ENCODE measurements at regions not wholly inside any gene's neighbourhood (a gene's known extent, or its start where the extent isn't known, plus 50 kb on each side); places are given as distances from the start of the nearest gene placed in this dataset.

- no peaks in the 10 kb centered on the region for H3K27me3 ChIP-seq (ENCODE audit: insufficient read depth, low read length)
- H3K4me3 ChIP-seq (ENCODE audit: low read length): no peak overlapping the region
- H3K4me1 ChIP-seq (ENCODE audit: insufficient read depth, low read length): no peaks in the 10 kb centered on the region
- H3K9me3 ChIP-seq (ENCODE audit: low read depth, low read length): no peaks in the 10 kb centered on the region
Observed at GRCh38 chr6:8789878-8790277, 354.5 kb upstream of the SLC35B3 start.

GRCh38 chr6:8785223-8785622 lies 349.9 kb upstream of the SLC35B3 start:
- H3K4me1 ChIP-seq (ENCODE audit: insufficient read depth, low read length): no peaks in the 10 kb centered on the region
- no peak overlapping the region for H3K4me3 ChIP-seq (ENCODE audit: low read length)
- no peaks in the 10 kb centered on the region for H3K9me3 ChIP-seq (ENCODE audit: low read depth, low read length)
- no peaks in the 10 kb centered on the region for H3K27me3 ChIP-seq (ENCODE audit: insufficient read depth, low read length)

GRCh38 chr6:8783191-8783590 lies 347.8 kb upstream of the SLC35B3 start:
- H3K9me3 ChIP-seq (ENCODE audit: low read depth, low read length): no peaks in the 10 kb centered on the region
- H3K4me1 ChIP-seq (ENCODE audit: insufficient read depth, low read length): no peaks in the 10 kb centered on the region
- no peak overlapping the region for H3K4me3 ChIP-seq (ENCODE audit: low read length)
- H3K27me3 ChIP-seq (ENCODE audit: insufficient read depth, low read length): no peaks in the 10 kb centered on the region

- H3K4me3 ChIP-seq (ENCODE audit: low read length): no peak overlapping the region
- no peaks in the 10 kb centered on the region for H3K9me3 ChIP-seq (ENCODE audit: low read depth, low read length)
- H3K4me1 ChIP-seq (ENCODE audit: insufficient read depth, low read length): no peaks in the 10 kb centered on the region
- H3K27me3 ChIP-seq (ENCODE audit: insufficient read depth, low read length): no peaks in the 10 kb centered on the region
Observed at GRCh38 chr6:8780653-8781052, 345.3 kb upstream of the SLC35B3 start.

GRCh38 chr6:8764733-8765132 lies 329.4 kb upstream of the SLC35B3 start:
- no peaks in the 10 kb centered on the region for H3K27me3 ChIP-seq (ENCODE audit: insufficient read depth, low read length)
- no peak overlapping the region for H3K4me3 ChIP-seq (ENCODE audit: low read length)
- no peaks in the 10 kb centered on the region for H3K9me3 ChIP-seq (ENCODE audit: low read depth, low read length)
- H3K4me1 ChIP-seq (ENCODE audit: insufficient read depth, low read length): no peaks in the 10 kb centered on the region

GRCh38 chr6:8760951-8761350 lies 325.6 kb upstream of the SLC35B3 start:
- no peak overlapping the region for H3K4me3 ChIP-seq (ENCODE audit: low read length)
- H3K4me1 ChIP-seq (ENCODE audit: insufficient read depth, low read length): no peaks in the 10 kb centered on the region
- no peaks in the 10 kb centered on the region for H3K27me3 ChIP-seq (ENCODE audit: insufficient read depth, low read length)
- no peaks in the 10 kb centered on the region for H3K9me3 ChIP-seq (ENCODE audit: low read depth, low read length)

- H3K4me3 ChIP-seq (ENCODE audit: low read length): no peak overlapping the region
- H3K9me3 ChIP-seq (ENCODE audit: low read depth, low read length): no peaks in the 10 kb centered on the region
- no peaks in the 10 kb centered on the region for H3K27me3 ChIP-seq (ENCODE audit: insufficient read depth, low read length)
- H3K4me1 ChIP-seq (ENCODE audit: insufficient read depth, low read length): no peaks in the 10 kb centered on the region
Observed at GRCh38 chr6:8758412-8758811, 323.1 kb upstream of the SLC35B3 start.

- Histone ChIP-seq H3K9me3 (ENCODE audit: low read depth, low read length) (no peaks in the 10 kb centered on the region), H3K4me3 (ENCODE audit: low read length) (no peak overlapping the region), H3K27me3 (ENCODE audit: insufficient read depth, low read length) (no peaks in the 10 kb centered on the region), H3K4me1 (ENCODE audit: insufficient read depth, low read length) (no peaks in the 10 kb centered on the region)
Observed at GRCh38 chr6:8750627-8751026, 315.3 kb upstream of the SLC35B3 start.

GRCh38 chr6:8749465-8749864 lies 314.1 kb upstream of the SLC35B3 start:
- H3K4me1 ChIP-seq (ENCODE audit: insufficient read depth, low read length): no peaks in the 10 kb centered on the region
- no peaks in the 10 kb centered on the region for H3K9me3 ChIP-seq (ENCODE audit: low read depth, low read length)
- no peak overlapping the region for H3K4me3 ChIP-seq (ENCODE audit: low read length)

GRCh38 chr6:8743170-8743745 lies 307.9 kb upstream of the SLC35B3 start:
- H3K27me3 ChIP-seq (ENCODE audit: insufficient read depth, low read length): no peaks in the 10 kb centered on the region
- H3K4me1 ChIP-seq (ENCODE audit: insufficient read depth, low read length): no peaks in the 10 kb centered on the region
- no peaks in the 10 kb centered on the region for H3K9me3 ChIP-seq (ENCODE audit: low read depth, low read length)
- H3K4me3 ChIP-seq (ENCODE audit: low read length): peak overlapping the region; percentile 19

More at GRCh38 chr6:8749465-8749864, 314.1 kb upstream of the SLC35B3 start:
- H3K27me3 ChIP-seq (ENCODE audit: insufficient read depth, low read length): no peaks in the 10 kb centered on the region

GRCh38 chr6:8739454-8739853 lies 304.1 kb upstream of the SLC35B3 start:
- Histone ChIP-seq H3K4me1 (ENCODE audit: insufficient read depth, low read length) (no peaks in the 10 kb centered on the region), H3K9me3 (ENCODE audit: low read depth, low read length) (no peaks in the 10 kb centered on the region), H3K27me3 (ENCODE audit: insufficient read depth, low read length) (no peaks in the 10 kb centered on the region), H3K4me3 (ENCODE audit: low read length) (no peak overlapping the region)

GRCh38 chr6:8738951-8739350 lies 303.6 kb upstream of the SLC35B3 start:
- no peaks in the 10 kb centered on the region for H3K27me3 ChIP-seq (ENCODE audit: insufficient read depth, low read length)
- H3K4me1 ChIP-seq (ENCODE audit: insufficient read depth, low read length): no peaks in the 10 kb centered on the region
- H3K9me3 ChIP-seq (ENCODE audit: low read depth, low read length): no peaks in the 10 kb centered on the region
- H3K4me3 ChIP-seq (ENCODE audit: low read length): no peak overlapping the region

GRCh38 chr6:8736156-8736895 lies 301.0 kb upstream of the SLC35B3 start:
- Histone ChIP-seq H3K4me1 (ENCODE audit: insufficient read depth, low read length) (peaks cover 10% of the 10 kb centered on the region), H3K9me3 (ENCODE audit: low read depth, low read length) (no peaks in the 10 kb centered on the region), H3K4me3 (ENCODE audit: low read length) (no peak overlapping the region), H3K27me3 (ENCODE audit: insufficient read depth, low read length) (no peaks in the 10 kb centered on the region)

GRCh38 chr6:8733879-8734278 lies 298.5 kb upstream of the SLC35B3 start:
- Histone ChIP-seq H3K27me3 (ENCODE audit: insufficient read depth, low read length) (no peaks in the 10 kb centered on the region), H3K4me1 (ENCODE audit: insufficient read depth, low read length) (peaks cover 10% of the 10 kb centered on the region), H3K4me3 (ENCODE audit: low read length) (no peak overlapping the region), H3K9me3 (ENCODE audit: low read depth, low read length) (no peaks in the 10 kb centered on the region)

GRCh38 chr6:8731874-8732273 lies 296.5 kb upstream of the SLC35B3 start:
- no peaks in the 10 kb centered on the region for H3K9me3 ChIP-seq (ENCODE audit: low read depth, low read length)
- H3K4me1 ChIP-seq (ENCODE audit: insufficient read depth, low read length): peaks cover 10% of the 10 kb centered on the region
- H3K27me3 ChIP-seq (ENCODE audit: insufficient read depth, low read length): no peaks in the 10 kb centered on the region
- no peak overlapping the region for H3K4me3 ChIP-seq (ENCODE audit: low read length)
